ENCODE measurements at regions not wholly inside any gene's neighbourhood (a gene's known extent, or its start where the extent isn't known, plus 50 kb on each side); places are given as distances from the start of the nearest gene placed in this dataset.

- WGBS (ENCODE audit: extremely low coverage, insufficient read length, low lambda C conversion rate) = no CpG with 5 or more reads among the region's 2 CpGs
- Mint-ChIP-seq H3K4me3 (no peak overlapping the region), H3K36me3 (ENCODE audit: insufficient read depth in 1 of 3, low read depth in 3 of 3) (peaks cover 9 to 15% (median 13%) of the 10 kb centered on the region in 3 experiments), H3K9me3 (peaks cover 16 to 23% of the 10 kb centered on the region in 2 experiments), H3K4me1 (no peaks in the 10 kb centered on the region), H3K27me3 (ENCODE audit: low read depth) (no peaks in the 10 kb centered on the region), H3K27ac (no peak overlapping the region)
- no peak for DNase-seq
- Histone ChIP-seq H2BK12ac (ENCODE audit: insufficient read length, low read depth, low read length) (no peak overlapping the region), H3K56ac (ENCODE audit: insufficient read length, low read depth, low read length) (no peak overlapping the region), H2BK5ac (ENCODE audit: insufficient read length, low read length) (no peak overlapping the region), H3T11ph (ENCODE audit: low read length) (no peak overlapping the region), H3K4me2 (ENCODE audit: insufficient read depth, insufficient read length, low read length) (no peak overlapping the region), H3K79me1 (ENCODE audit: insufficient read depth, low read depth, low read length, poor library complexity, severe bottlenecking) (no peaks in the 10 kb centered on the region), H3K18ac (ENCODE audit: insufficient read length, low read depth, low read length) (no peak overlapping the region), H3K4me1 (ENCODE audit: insufficient read depth, low read length) (no peaks in the 10 kb centered on the region), H2AK5ac (ENCODE audit: insufficient read length, low read length) (no peak overlapping the region), H4K20me1 (ENCODE audit: control insufficient read depth, insufficient read depth, insufficient read length) (no peaks in the 10 kb centered on the region), H2BK120ac (ENCODE audit: low read depth, low read length, poor library complexity, severe bottlenecking) (no peak overlapping the region), H3K9me3 (ENCODE audit: control insufficient read depth, low read depth, low read length) (peaks cover 20% of the 10 kb centered on the region), H3K23me2 (ENCODE audit: insufficient read length, low read depth, low read length, poor library complexity, severe bottlenecking) (no peaks in the 10 kb centered on the region), H3K9ac (ENCODE audit: extremely low read depth, insufficient read length, low read length) (no peak overlapping the region), H4K8ac (replicated peaks; ENCODE audit: insufficient read length, low read depth, low read length) (no peak overlapping the region), H3K4ac (ENCODE audit: low read depth, low read length) (no peak overlapping the region), H2AFZ (ENCODE audit: low read length) (no peak overlapping the region), H2BK20ac (ENCODE audit: low read depth, low read length, poor library complexity, severe bottlenecking) (no peak overlapping the region), H3K27me3 (ENCODE audit: insufficient read depth, low read length) (no peaks in the 10 kb centered on the region), H3K14ac (ENCODE audit: insufficient read depth, low read length) (no peak overlapping the region), H3K27ac (ENCODE audit: insufficient read length, low read depth, low read length) (no peak overlapping the region), H4K91ac (ENCODE audit: insufficient read length, low read depth, low read length) (no peak overlapping the region), H4K5ac (ENCODE audit: insufficient read length, low read depth, low read length) (no peak overlapping the region), H2BK15ac (ENCODE audit: low read depth, low read length) (no peak overlapping the region), H3K79me2 (ENCODE audit: insufficient read depth, low read length) (no peaks in the 10 kb centered on the region), H3K23ac (ENCODE audit: insufficient read length, low read depth, low read length) (no peak overlapping the region)
- no peak for TF ChIP-seq CTCF (conservative IDR thresholded peaks at IDR 0.05)
Observed at GRCh38 chr12:73424484-73424883, 1113.2 kb upstream of the ATXN7L3B start.

Measured in H9 (cell line).